ENCODE measurements at regions not wholly inside any gene's neighbourhood (a gene's known extent, or its start where the extent isn't known, plus 50 kb on each side); places are given as distances from the start of the nearest gene placed in this dataset.
A peak's percentile ranks its signal among the peaks of the same experiment; 100 is the strongest.

DNA sequence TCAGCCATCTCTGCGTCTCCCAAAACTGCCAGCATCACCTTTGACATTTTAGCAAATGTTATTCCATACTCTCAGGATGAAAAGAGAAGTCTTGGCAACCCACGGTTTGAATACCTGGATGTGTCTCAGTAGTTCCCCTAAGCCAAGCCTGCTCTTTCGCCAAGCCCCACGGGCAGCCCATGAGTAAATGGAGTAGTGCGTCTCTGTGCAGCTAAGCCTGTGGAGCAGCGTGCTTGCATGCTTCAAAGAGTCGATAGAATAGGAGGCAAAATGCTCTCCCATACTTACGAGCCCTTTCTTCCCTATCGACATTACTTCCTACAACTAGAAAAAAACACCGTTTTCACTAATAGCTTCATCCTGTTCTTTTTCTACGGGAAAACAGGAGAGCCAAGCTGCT lies 634.5 kb upstream of the TMEM132C start:
- no peak for DNase-seq (ENCODE audit: low spot score)

DNA sequence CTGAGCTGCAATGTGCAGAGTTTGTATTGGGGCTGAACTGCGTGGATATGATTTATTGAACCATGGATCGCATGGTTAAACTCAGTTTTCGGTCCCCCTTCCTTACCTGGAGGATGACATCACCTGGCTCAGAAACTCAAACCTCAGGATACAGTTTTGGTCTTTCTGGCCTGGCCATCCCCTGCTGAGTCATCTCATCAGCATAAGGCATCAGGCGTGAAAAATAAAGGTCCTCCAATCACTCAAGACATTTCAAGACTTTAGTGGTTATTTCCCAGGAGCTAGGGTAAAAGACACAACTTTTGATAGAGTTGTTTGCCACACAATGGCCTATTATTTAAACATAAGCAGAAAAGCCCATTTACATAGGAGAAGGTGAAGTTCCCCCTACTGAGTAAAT lies 631.1 kb upstream of the TMEM132C start:
- no peak for DNase-seq (ENCODE audit: low spot score)

DNA sequence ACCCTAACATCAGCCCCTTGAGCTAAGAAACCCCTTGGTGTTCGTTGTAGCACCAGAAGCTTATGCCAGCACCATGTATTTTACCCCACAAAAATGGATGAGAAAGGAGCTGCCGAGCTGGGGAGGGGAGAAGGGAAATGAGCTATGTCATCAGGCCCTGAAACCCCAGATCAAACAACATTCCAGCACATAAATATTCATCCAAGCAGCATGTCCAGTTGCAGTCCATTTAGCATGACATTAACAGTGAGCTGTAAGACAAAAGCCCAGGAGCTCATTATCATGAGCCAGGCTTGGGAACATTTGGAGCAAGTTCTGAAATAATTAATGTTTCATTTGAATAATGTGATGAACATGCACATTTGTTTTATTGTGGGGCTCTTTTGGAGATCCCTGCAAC lies 630.1 kb upstream of the TMEM132C start:
- no peak for DNase-seq (ENCODE audit: low spot score)

DNA sequence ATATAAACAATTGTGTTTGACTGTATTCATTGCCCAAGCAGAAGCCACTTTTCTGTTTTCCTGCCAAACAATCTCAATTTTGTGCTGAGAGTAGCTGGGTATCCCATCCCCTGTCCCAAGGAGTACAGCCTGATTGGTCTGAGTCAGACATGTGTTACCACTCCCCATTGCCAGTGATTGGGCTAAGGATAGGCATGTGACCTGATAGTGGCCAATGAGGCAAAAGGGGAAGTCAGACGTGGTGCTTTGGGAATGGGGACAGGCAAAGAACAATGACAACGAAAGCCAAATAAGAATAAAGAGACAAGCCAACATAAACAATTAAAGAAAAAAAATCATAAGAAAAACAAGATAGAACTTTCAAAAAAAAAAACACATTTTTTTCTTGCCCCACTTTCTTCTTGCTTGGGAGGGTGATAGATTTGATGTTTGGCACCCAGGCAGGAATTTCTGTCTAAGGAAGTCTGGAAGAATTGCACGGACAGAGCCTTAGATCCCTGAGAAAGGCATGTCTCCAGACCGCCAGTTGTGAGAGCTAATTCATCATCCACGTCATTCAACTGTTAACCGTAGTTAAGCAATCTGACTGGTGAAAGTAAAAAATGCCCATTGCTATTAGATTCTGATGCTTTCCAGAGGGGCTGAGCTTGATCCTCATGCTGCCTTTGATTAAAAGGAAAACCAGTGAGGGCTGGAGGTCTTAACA lies 626.6 kb upstream of the TMEM132C start:
- no peak for DNase-seq (ENCODE audit: low spot score)

DNA sequence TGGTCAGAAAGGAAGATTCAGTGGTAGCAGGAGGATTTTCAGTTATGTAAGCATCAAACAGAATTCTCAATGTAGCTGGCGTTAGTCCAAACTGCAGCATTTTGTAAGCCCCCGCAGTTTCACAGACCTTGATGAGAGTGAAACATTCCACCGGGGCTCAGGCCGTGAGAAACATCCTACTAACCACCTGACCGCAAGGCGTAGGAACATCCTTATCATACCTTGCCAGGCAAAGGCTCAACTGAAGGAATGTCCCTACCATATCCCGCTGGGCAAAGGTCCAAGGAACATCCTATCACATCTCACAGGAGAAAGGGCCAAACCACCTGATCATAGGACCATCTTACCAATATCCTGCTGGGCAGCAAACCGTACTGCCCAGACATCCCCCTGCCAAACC lies 624.8 kb upstream of the TMEM132C start:
- DNase-seq (ENCODE audit: low spot score), result no peak

DNA sequence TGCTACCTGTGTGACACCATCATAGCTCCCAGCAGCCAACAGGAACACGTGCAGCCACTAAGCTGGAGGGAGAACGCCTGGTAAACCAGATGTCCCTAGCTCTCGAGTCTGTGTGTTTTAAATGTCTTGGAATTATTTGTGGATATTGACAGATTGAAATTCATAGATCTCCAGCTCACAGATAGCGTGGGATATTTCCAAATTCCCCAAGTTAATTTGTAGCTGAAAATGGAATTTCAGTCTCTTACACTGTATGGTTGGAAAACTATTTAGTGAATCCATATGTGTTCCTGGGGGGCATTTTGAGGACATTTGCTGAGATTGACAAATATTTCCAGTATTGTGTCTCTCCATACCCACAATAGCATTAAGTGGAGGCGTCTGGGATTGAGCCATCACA lies 618.6 kb upstream of the TMEM132C start:
- no peak for DNase-seq (ENCODE audit: low spot score)

DNA sequence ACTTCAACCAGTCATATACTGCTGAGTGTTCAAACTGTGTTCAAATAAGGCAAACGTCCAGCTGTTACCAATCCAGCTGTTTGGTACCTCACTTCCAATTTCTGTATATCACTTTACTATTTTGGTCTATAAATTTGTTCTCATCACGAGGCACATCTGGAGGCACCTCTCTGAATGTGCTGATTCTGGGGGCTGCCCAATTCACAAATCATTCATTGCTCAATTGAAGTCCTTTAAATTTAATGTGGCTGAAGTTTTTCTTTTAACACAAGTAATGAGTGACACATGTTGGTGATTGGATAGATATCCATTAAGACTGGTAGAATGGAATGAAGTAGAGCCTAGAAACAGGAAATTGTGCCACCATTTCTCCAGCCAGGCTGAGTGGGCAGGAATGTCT lies 617.0 kb upstream of the TMEM132C start:
- no peak for DNase-seq (ENCODE audit: low spot score)

DNA sequence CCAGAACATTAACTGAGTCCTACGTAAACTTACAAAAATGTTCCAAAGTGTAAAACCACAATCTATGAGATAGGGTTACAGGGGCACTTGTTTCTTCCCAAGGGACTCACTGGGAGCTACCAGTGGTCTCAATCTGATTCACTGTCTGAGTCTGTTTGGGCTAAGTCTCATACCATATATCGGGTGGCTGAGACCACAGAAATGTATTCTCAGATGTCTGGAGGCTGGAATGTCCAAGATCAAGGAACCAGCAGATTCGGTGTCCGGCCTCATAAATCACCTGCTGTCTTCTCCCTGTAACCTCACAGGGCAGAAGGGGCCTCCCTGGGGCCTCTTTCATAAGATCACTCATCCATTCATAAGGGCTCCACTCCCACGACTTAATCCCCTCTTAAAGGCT lies 616.3 kb upstream of the TMEM132C start:
- no peak for DNase-seq (ENCODE audit: low spot score)

DNA sequence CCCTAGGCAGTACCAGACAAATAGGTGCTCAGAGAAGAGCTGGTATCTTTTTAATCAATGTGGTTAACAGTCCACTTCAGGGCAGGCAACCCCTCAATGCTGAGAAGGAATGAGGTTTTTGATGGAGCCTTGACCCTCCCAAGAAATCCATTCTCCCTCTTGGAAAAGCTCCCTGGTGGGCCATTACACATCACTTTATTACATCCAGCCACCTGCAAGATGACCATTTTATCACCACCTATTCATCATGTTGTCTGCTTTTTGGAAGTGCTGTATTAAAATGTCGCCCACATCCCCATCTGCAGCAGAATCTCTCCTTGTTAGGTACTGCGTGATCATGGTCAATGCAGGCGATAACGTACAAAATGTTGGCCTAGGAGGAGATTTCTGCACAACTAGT lies 614.7 kb upstream of the TMEM132C start:
- DNase-seq (ENCODE audit: low spot score), result no peak

DNA sequence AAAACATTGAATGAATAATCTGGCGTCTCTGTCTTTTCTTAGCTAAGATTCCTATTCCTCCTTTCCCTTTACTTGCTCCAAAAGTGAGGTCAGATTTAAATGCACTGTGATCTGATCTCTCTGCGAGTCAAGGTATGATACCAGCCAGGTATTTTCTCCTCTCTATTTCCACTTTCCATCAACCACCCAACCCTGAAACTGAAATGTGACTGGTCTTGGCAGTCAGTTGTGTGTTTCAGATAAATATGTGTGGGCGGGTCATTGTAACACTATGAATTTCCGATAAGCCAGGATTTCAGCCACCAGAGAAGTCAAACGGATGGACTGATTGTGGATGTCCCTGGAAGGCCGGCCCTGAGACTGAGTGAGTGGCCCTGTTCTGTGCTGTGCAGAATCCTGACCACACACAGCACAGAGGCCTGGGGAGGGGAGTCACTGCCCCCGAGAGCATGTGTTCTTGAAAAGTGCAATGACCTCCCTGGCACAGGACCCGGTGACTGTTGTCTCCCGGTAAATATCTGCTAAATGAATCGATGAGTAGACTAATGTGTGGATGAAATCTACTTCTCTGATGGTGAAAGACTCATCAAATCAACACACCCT lies 612.5 kb upstream of the TMEM132C start:
- DNase-seq (ENCODE audit: low spot score), result no peak

DNA sequence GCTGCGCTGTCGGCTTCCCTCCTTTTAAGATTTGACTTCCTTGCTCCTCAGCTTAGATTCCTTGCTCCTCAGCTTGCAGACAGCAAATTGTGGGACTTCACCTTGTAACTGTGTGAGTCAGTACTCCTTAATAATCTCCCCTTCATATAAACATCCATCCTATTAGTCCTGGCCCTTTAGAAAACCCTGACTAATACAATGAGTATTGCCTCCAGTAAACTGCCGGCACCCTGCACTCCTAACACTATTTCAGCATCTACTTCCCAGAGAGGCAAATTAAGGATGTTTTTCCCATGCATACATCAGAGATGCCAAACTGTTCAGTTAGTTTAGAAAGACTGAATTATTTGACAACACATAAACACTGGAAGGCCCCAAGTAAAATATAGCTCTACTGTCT lies 611.3 kb upstream of the TMEM132C start:
- no peak for DNase-seq (ENCODE audit: low spot score)

DNA sequence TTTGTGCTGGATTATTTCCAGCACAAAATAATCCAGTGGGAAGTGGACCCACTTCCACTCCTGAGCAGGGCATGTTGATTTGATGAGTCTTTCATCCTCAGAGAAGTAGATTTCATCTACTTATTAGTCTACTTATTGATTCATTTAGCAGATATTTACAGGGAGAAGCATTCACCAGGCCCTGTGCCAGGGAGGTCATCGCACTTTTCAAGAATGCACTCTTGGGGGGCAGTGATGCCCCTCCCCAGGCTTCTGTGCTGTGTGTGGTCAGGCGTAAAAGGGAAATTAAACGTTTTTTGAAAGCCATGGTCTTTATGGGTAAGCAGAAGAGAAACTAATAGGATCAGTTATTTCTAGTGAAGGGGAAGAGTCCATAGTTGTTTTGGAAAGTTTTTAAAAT lies 610.7 kb upstream of the TMEM132C start:
- no peak for DNase-seq (ENCODE audit: low spot score)

DNA sequence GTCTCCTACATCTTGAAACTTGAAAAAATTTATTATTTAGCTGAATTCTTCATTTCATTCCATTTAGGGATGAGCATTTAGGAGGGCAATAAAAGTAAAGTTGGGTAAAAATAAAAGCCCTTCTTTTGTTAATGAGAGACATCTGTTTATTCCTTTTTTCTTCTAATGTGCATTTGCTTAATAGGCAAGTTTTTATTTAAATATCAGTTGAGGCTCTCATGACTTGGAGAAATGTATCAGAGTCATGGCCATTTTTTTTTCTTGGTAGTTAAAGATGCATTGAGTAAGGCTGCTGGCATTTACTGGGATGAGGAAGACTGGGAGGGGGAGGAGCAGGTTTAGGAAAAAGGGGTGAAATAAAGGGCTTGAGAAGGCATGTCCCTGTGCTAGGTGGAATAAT lies 609.9 kb upstream of the TMEM132C start:
- DNase-seq (ENCODE audit: low spot score), result no peak

DNA sequence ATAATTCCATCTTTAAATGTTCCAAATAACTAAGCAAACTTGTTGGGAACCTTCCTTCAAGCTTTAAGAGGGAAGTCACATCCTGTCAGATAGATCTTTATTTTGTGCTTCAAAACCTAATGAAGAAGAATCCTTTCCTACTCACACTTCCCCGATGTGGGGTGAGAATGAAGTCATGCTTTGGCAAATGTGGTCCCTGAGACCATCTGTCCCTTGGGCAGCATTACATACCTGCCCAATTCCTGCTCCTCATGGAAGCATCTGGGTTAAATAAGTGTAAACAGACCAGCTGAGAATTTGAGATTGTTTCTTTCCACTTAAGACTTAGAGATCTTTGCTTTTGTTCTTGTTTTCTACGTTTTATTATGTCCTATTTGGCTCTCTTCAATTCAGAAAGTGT lies 606.0 kb upstream of the TMEM132C start:
- no peak for DNase-seq (ENCODE audit: low spot score)

DNA sequence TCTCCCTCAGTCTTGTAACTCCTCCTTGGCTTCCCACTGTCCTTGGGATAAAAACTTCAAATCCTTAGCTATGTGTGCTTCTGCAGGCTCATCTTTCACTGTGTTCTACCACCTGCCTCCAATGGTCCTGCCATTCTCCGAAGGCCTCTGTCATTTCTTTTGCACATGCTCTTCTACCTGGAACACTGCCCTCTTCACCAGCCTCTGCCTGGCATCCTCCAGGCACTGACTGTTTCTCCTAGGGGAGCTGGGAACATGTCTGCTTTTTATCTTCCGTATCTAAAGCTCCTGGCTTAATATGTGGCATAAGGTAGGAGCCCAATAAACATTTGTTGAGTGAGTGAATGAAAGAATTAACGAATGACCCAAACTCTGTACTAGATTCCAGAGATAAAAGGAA lies 603.3 kb upstream of the TMEM132C start:
- DNase-seq (ENCODE audit: low spot score), result no peak

DNA sequence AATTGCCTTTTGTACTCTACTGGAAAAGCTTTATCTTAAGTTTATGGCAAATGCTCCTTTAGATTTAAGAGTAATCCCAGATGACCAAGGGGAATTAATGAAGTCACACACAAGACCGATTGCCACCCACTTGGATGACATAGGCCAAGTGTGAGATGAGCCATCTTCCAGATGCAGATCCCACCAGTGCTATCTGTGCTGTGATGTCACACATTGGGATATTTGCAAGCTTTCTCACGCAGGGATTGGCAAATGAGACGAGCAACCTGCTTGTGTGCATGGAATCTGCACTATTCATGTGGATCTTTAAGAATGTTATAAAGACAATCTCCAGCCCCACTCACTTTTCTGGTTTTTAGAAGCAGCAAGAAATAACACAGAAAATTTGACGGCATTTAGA lies 602.1 kb upstream of the TMEM132C start:
- no peak for DNase-seq (ENCODE audit: low spot score)

DNA sequence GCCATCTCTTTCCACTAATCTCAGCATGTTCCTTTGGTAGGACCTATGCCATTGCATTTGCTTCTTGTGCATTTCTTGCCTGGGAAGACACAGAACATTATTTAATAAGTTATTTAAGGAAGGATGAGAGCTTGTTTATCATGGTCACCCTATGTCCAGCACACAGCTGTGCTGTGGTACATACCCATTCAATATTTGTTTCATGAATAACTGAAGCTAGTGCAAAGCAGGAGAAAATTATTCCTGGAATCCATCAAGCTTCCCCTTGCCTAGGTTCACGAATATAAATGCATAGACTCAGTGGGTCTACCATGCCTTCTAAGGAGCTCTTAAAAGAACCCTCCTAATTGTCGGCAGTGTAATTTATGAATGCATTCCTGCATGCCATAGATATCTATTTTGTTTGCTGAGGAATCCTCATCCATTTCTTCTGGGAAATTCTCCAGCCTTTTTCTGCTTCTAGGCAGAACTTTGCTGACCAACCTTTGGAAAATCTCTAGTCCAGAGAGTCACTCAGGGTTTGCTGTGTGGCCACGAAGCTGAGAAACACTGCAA lies 599.8 kb upstream of the TMEM132C start:
- DNase-seq (ENCODE audit: low spot score), result no peak

DNA sequence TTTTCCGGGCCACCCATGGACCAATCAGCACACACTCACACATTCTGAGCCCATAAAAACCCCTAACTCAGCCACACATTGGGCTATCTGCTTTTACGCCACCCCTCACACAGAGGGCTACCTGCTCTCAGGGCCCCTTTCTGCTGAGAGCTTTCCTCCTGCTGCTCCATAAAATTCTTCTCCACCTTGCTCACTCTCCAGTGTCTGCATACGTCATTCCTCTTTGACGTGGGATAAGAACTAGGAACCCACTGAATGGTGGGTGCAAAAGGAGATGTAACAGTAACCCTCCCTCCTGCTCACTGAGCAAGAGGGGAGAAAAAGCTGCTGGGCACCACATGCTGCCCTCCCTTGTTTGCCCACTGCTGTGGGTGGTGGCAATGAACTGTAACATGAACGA lies 596.7 kb upstream of the TMEM132C start:
- DNase-seq (ENCODE audit: low spot score), result no peak

DNA sequence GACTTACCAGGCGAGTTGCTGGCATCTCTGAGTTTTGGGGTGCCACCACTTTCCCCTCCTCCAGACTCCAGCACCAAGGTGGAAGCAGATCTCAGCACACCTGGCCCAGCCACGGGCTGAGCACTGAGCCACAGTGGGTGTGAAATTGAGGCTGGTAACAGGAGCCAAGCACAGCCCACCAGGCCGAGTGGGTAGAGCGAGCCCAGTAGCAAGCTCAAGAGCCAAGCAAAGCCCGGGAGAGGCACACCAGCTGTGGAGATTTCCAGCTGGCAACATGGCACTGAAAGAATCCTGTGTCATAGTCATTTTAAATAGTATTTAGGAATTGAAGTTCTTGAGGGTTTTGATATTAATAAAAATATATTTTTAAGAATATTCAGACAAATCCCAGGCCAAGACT lies 596.2 kb upstream of the TMEM132C start:
- DNase-seq (ENCODE audit: low spot score), result no peak

DNA sequence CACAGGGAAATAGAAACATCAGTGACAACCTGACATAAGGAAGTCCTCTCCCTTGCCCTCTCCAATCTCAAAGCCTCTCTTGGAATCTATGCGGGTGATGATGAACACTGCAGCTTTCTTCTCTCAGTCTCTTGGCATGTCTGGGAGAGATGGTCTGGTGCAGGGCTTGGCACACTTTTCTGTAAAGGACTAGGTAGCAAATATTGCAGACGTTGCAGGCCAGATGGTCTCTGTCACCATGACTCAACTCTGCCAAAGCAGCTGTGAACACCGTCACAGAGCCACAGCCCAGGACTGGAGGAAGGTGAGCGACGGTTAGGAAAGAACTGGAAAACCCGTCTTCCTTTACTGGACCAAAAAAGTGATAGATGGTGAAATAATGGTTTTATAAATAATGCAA lies 591.0 kb upstream of the TMEM132C start:
- DNase-seq (ENCODE audit: low spot score), result no peak

DNA sequence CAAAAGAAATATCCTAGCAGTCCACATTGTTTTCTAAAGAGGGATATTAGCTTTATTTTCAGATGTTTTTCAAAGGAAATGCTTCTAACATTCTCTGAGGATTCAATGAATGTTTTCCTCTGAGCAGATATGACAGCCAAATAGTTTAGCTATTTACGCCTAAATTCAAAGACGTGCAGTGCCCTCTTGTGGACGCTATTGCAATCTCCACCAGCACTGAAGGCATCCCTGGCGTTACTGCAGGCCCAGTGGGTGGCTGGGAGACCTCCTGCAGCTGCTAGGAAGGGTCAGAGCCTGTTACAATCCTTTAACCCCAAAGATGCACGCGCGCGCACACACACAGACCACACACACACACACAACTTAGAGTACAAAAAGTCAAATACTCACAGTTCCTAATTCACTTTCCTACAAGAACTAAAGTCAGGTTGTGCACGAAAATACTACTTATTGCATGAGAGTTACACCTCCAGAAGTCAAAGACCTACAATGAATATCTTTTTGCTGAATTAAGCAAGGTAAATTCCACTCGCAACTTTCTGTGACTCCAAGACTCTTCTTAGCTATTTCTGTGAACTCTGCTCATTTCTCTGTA lies 589.3 kb upstream of the TMEM132C start:
- DNase-seq (ENCODE audit: low spot score), result peak; percentile 59

DNA sequence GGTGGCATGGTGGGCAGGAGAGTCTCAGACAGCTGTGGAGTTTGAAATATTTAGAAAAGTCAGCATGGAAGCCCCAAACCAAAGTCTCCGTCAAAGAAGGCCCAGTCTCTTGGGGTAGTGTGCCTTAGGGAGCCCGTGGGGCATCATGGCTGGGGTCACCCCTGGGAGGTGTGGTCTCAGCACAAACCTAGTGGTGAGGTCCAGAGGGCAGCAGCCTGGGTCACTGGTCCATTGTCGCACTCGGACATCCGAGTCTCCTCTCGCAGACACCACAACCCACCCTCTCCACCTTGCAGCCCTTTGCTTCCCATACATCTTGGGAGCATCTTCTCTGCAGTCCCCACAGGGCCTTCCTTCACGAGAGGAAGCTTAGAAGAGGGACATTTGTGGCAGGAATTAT lies 588.0 kb upstream of the TMEM132C start:
- DNase-seq (ENCODE audit: low spot score), result no peak

DNA sequence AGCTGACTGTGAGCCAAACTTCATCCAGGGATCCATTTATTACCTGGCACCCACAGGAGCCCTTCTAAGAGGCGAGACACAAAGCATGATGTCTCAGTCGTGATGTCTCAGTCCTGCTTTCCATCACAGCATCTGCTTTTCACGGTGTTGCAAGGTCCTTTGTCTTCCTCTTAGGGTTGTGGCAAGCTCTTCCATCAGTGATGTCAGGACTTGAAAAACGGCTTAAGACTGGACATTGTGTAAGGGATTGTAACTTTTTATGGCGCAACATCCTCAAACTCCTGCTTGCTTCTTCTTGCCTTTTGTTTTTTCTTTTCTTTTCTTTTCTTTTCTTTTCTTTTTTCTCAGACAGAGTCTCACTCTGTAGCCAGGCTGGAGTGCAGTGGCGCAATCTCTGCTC lies 586.5 kb upstream of the TMEM132C start:
- no peak for DNase-seq (ENCODE audit: low spot score)
